Glutamatergic neuron (in vitro differentiated cells): ENCODE measurements at regions not wholly inside any gene's neighbourhood (a gene's known extent, or its start where the extent isn't known, plus 50 kb on each side); places are given as distances from the start of the nearest gene placed in this dataset.

Source experiments
- DNase-seq: peaks from one replicate; pipeline ENCODE4 v3.0.0; 2022
- H3K27ac Mint-ChIP-seq: one replicate; pipeline ENCODE4 v1.8.0; 2020; ENCODE audit warnings: mild to moderate bottlenecking, mixed read lengths, inconsistent platforms; ENCODE audit not compliant: unreplicated experiment
- H3K27me3 Mint-ChIP-seq: one replicate; pipeline ENCODE4 v1.8.0; 2020; ENCODE audit warnings: mild to moderate bottlenecking, moderate library complexity, mixed read lengths, inconsistent platforms; ENCODE audit not compliant: unreplicated experiment
- H3K36me3 Mint-ChIP-seq: one replicate; pipeline ENCODE4 v1.8.0; 2020; ENCODE audit warnings: mild to moderate bottlenecking, mixed read lengths, inconsistent platforms; ENCODE audit not compliant: unreplicated experiment
- H3K4me1 Mint-ChIP-seq: one replicate; pipeline ENCODE4 v1.8.0; 2020; ENCODE audit warnings: mild to moderate bottlenecking, low read depth, mixed read lengths, inconsistent platforms; ENCODE audit not compliant: unreplicated experiment
- H3K4me3 Mint-ChIP-seq: one replicate; pipeline ENCODE4 v1.8.0; 2020; ENCODE audit warnings: mild to moderate bottlenecking, mixed read lengths, inconsistent platforms; ENCODE audit not compliant: unreplicated experiment
- H3K9me3 Mint-ChIP-seq: one replicate; pipeline ENCODE4 v1.8.0; 2020; ENCODE audit warnings: mild to moderate bottlenecking, moderate library complexity, mixed read lengths, inconsistent platforms; ENCODE audit not compliant: unreplicated experiment
- CTCF ChIP-seq: fragments of 200-600 bp; sonication (generic); IDR thresholded peaks from one replicate; pipeline ENCODE4 v1.5.0; 2021; ENCODE audit not compliant: partially characterized antibody, unreplicated experiment

- no peak overlapping the region for H3K27ac Mint-ChIP-seq
- DNase-seq = no peak
- H3K4me3 Mint-ChIP-seq = no peak overlapping the region
- H3K36me3 Mint-ChIP-seq = peaks cover 26% of the 10 kb centered on the region
- H3K9me3 Mint-ChIP-seq = peaks cover 8% of the 10 kb centered on the region
- TF ChIP-seq CTCF = no peak
- no peaks in the 10 kb centered on the region for H3K27me3 Mint-ChIP-seq
- H3K4me1 Mint-ChIP-seq = peaks cover 4% of the 10 kb centered on the region
Observed at GRCh38 chr4:91837608-91838029, 466.1 kb upstream of the GRID2 start.

GRCh38 chr4:91838181-91838861 lies 465.4 kb upstream of the GRID2 start:
- Mint-ChIP-seq H3K9me3 (peaks cover 7% of the 10 kb centered on the region), H3K4me3 (no peak overlapping the region), H3K4me1 (peaks cover 4% of the 10 kb centered on the region), H3K27me3 (no peaks in the 10 kb centered on the region), H3K27ac (no peak overlapping the region), H3K36me3 (peaks cover 21% of the 10 kb centered on the region)
- DNase-seq = no peak
- TF ChIP-seq CTCF = no peak

- DNase-seq = no peak
- Mint-ChIP-seq H3K9me3 (peaks cover 3% of the 10 kb centered on the region), H3K27me3 (no peaks in the 10 kb centered on the region), H3K36me3 (peaks cover under 1% of the 10 kb centered on the region), H3K27ac (peak overlapping the region; percentile 80), H3K4me1 (peaks cover 4% of the 10 kb centered on the region), H3K4me3 (no peak overlapping the region)
- no peak for TF ChIP-seq CTCF
Observed at GRCh38 chr4:91840359-91840758, 463.4 kb upstream of the GRID2 start.

GRCh38 chr4:91846233-91846632 lies 457.5 kb upstream of the GRID2 start:
- H3K27ac Mint-ChIP-seq = no peak overlapping the region
- H3K27me3 Mint-ChIP-seq = no peaks in the 10 kb centered on the region
- no peaks in the 10 kb centered on the region for H3K36me3 Mint-ChIP-seq
- no peaks in the 10 kb centered on the region for H3K9me3 Mint-ChIP-seq
- no peak for TF ChIP-seq CTCF
- no peak for DNase-seq
- H3K4me3 Mint-ChIP-seq = no peak overlapping the region
- H3K4me1 Mint-ChIP-seq = no peaks in the 10 kb centered on the region

- Mint-ChIP-seq H3K9me3 (no peaks in the 10 kb centered on the region), H3K36me3 (no peaks in the 10 kb centered on the region), H3K4me1 (no peaks in the 10 kb centered on the region), H3K4me3 (no peak overlapping the region), H3K27me3 (no peaks in the 10 kb centered on the region), H3K27ac (no peak overlapping the region)
- TF ChIP-seq CTCF = no peak
- no peak for DNase-seq
Observed at GRCh38 chr4:91851456-91851855, 452.3 kb upstream of the GRID2 start.
